ENCODE measurements at regions not wholly inside any gene's neighbourhood (a gene's known extent, or its start where the extent isn't known, plus 50 kb on each side); places are given as distances from the start of the nearest gene placed in this dataset.

- TF ChIP-seq CTCF (IDR thresholded peaks at IDR 0.05) (no peak), POLR2A (IDR thresholded peaks at IDR 0.05; ENCODE audit: low read length) (no peak), MAX (IDR thresholded peaks at IDR 0.05) (no peak), RAD21 (conservative IDR thresholded peaks at IDR 0.05 in 1 of 2, IDR thresholded peaks at IDR 0.05 in 1 of 2) (no peak), REST (IDR thresholded peaks at IDR 0.05) (no peak)
Observed at GRCh38 chr13:83088858-83089257, 793.4 kb downstream of the SLITRK1 start.

Data from A549 (cell line).